ENCODE measurements at regions not wholly inside any gene's neighbourhood (a gene's known extent, or its start where the extent isn't known, plus 50 kb on each side); places are given as distances from the start of the nearest gene placed in this dataset.
A peak's percentile ranks its signal among the peaks of the same experiment; 100 is the strongest.

DNA sequence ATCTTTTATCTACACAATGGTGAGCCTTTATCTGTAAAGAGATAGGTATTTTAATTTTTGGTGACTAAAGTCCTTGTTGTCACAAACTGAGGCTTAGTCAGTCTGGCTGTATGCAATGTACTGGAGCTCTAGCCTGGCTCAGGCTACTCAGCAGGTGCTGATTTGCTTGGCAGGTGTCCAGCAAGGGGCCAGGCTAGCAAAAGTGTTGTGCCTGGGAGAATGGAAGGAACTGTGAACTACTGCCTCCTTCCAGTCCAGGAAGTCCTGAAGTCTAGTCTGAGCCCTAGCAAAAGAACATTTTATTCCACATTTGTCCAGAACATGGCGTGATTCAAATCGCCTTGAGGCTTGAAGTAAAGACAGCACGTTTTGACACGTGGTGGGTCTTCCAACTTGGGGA, 260.5 kb downstream of the CCDC85A start:
- H3K4me1 Mint-ChIP-seq (ENCODE audit: low read depth), result peaks cover 19% of the 10 kb centered on the region
- no peak for DNase-seq (ENCODE audit: low spot score)
- no peak overlapping the region for H3K4me3 Mint-ChIP-seq (ENCODE audit: unreplicated experiment)
- H3K9me3 Mint-ChIP-seq (ENCODE audit: low read depth), result no peaks in the 10 kb centered on the region
- H3K27me3 Mint-ChIP-seq (ENCODE audit: low read depth), result no peaks in the 10 kb centered on the region
- TF ChIP-seq, protein P1, sequence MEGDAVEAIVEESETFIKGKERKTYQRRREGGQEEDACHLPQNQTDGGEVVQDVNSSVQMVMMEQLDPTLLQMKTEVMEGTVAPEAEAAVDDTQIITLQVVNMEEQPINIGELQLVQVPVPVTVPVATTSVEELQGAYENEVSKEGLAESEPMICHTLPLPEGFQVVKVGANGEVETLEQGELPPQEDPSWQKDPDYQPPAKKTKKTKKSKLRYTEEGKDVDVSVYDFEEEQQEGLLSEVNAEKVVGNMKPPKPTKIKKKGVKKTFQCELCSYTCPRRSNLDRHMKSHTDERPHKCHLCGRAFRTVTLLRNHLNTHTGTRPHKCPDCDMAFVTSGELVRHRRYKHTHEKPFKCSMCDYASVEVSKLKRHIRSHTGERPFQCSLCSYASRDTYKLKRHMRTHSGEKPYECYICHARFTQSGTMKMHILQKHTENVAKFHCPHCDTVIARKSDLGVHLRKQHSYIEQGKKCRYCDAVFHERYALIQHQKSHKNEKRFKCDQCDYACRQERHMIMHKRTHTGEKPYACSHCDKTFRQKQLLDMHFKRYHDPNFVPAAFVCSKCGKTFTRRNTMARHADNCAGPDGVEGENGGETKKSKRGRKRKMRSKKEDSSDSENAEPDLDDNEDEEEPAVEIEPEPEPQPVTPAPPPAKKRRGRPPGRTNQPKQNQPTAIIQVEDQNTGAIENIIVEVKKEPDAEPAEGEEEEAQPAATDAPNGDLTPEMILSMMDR (IDR thresholded peaks at IDR 0.05), result no peak
- no peaks in the 10 kb centered on the region for H3K36me3 Mint-ChIP-seq (ENCODE audit: low read depth)
- H3K27ac Mint-ChIP-seq (ENCODE audit: unreplicated experiment), result no peak overlapping the region

DNA sequence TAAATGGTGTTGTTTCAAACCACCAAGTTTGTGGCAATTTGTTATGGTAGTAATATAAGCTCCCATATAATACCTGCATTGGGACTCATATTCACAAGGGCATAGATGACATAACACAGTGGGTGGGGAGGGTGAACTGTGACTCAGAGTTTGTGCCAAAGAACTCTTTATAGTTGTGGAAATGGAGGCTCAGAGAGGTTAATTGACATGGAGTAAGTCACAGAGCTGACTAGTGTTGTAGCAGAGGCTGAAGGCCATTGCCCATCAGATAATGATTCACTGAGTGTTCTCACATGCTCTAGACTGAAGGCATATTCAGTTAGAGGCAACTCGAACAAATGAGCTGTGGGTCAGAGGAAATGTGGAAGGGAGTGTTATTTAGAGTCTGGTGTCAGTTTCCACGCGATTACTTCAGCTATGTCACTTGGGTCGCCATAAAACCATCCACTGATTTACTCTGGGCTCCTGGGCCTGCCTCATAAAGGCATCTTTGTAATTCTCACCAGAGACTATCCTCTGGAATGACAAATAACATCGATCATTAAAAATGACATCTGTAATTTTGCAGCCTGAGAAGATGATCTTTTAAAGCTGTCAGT, 264.7 kb downstream of the CCDC85A start:
- no peak for DNase-seq (ENCODE audit: low spot score)
- Mint-ChIP-seq H3K4me3 (ENCODE audit: unreplicated experiment) (no peak overlapping the region), H3K27ac (ENCODE audit: unreplicated experiment) (peak overlapping the region; percentile 78), H3K4me1 (ENCODE audit: low read depth) (peaks cover 23% of the 10 kb centered on the region), H3K36me3 (ENCODE audit: low read depth) (no peaks in the 10 kb centered on the region), H3K9me3 (ENCODE audit: low read depth) (peaks cover 13% of the 10 kb centered on the region), H3K27me3 (ENCODE audit: low read depth) (no peaks in the 10 kb centered on the region)
- TF ChIP-seq, protein P1 (IDR thresholded peaks at IDR 0.05), result no peak

DNA sequence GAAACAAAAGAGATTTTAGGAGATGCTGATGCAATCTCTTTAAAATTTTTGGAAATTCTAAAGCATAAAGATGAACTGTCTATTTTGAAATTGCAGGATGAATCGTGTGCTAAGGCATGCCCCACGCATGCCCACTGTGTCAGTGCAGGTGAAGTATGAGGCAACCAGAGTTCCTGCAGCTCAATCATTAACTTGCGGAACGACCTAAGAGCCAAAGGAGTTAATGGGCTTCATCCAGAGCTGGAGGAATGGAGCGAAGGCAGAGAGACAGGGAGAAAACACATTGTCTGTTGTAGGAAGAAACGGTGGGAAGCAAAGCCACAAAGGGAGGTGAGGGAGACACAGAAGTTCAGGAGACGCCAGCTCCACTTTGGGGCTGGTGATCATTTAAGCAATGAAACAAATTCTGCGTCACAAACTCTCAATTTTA, 265.2 kb downstream of the CCDC85A start:
- Mint-ChIP-seq H3K9me3 (ENCODE audit: low read depth) (peaks cover 13% of the 10 kb centered on the region), H3K27me3 (ENCODE audit: low read depth) (no peaks in the 10 kb centered on the region), H3K4me3 (ENCODE audit: unreplicated experiment) (no peak overlapping the region), H3K4me1 (ENCODE audit: low read depth) (peaks cover 23% of the 10 kb centered on the region), H3K36me3 (ENCODE audit: low read depth) (no peaks in the 10 kb centered on the region), H3K27ac (ENCODE audit: unreplicated experiment) (peak overlapping the region; percentile 78)
- TF ChIP-seq, protein P1 (IDR thresholded peaks at IDR 0.05), result no peak
- no peak for DNase-seq (ENCODE audit: low spot score)

DNA sequence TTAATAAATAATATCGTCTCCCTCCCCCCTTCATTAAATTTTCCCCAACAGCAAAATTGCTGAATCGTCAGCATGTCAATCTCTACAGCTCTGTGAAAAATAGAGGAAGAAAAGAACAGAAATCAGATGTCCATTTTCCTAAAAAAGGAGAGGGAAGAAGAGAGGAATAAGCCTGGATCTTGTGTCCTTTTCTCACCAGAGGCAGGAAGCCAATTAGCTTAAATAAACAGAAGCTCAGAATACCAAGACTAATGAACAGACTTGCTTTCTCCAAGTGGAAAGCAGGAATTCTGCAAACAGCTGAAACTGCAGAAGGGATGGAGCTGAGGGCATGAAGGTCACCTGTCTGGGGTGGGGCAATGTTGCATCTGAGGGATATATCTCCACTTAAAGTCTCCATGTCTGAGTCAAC, 265.7 kb downstream of the CCDC85A start:
- peaks cover 13% of the 10 kb centered on the region for H3K9me3 Mint-ChIP-seq (ENCODE audit: low read depth)
- H3K4me1 Mint-ChIP-seq (ENCODE audit: low read depth), result peaks cover 19% of the 10 kb centered on the region
- peak overlapping the region; percentile 78 for H3K27ac Mint-ChIP-seq (ENCODE audit: unreplicated experiment)
- H3K27me3 Mint-ChIP-seq (ENCODE audit: low read depth), result no peaks in the 10 kb centered on the region
- TF ChIP-seq, protein P1 (IDR thresholded peaks at IDR 0.05), result no peak
- H3K36me3 Mint-ChIP-seq (ENCODE audit: low read depth), result no peaks in the 10 kb centered on the region
- no peak for DNase-seq (ENCODE audit: low spot score)
- H3K4me3 Mint-ChIP-seq (ENCODE audit: unreplicated experiment), result no peak overlapping the region

DNA sequence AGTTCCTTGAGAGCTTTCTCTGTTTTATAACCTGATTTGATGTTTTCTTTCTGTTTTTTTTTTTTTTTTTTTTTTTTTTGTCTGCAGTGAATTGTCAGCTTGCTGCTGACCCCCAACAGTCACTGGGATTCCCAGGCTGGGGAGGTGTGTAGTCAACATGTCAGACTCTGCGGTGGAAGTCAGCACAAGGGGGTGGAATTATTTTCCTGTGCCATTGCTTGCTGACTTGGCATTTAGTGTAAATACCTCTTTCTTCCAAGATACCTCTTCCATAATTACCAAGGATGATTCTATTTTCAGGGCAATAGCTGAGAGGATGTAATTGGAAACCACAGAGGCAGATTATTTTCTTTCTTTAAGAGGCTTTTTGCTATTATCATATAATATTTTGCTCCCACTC, 266.3 kb downstream of the CCDC85A start:
- Mint-ChIP-seq H3K27me3 (ENCODE audit: low read depth) (no peaks in the 10 kb centered on the region), H3K27ac (ENCODE audit: unreplicated experiment) (no peak overlapping the region), H3K4me1 (ENCODE audit: low read depth) (peaks cover 16% of the 10 kb centered on the region), H3K36me3 (ENCODE audit: low read depth) (no peaks in the 10 kb centered on the region), H3K4me3 (ENCODE audit: unreplicated experiment) (no peak overlapping the region), H3K9me3 (ENCODE audit: low read depth) (peaks cover 13% of the 10 kb centered on the region)
- DNase-seq (ENCODE audit: low spot score), result no peak
- TF ChIP-seq, protein P1 (IDR thresholded peaks at IDR 0.05), result no peak
